SK-N-SH treated with all-trans-retinoic acid at 6 μM for 48 hours (cell line): ENCODE measurements at regions not wholly inside any gene's neighbourhood (a gene's known extent, or its start where the extent isn't known, plus 50 kb on each side); places are given as distances from the start of the nearest gene placed in this dataset.

ENCODE experiments used
- ATAC-seq: fragments of 200-7000 bp; cut with Tn5 transposase; 3 replicates; pipeline ENCODE4 v1.9.1; 2020; ENCODE audit warnings: mild to moderate bottlenecking, moderate library complexity
- ARNTL ChIP-seq: fragments of 450-650 bp; formaldehyde crosslinking; IDR thresholded peaks from 2 replicates; pipeline ENCODE4 v1.5.0; 2020; ENCODE audit warnings: low read depth, mild to moderate bottlenecking, moderate library complexity, borderline replicate concordance
- BACH2 ChIP-seq: fragments of 250-450 bp; sonication (Bioruptor Pico); IDR thresholded peaks from 2 replicates; pipeline ENCODE4 v1.9.0; 2021; ENCODE audit warnings: mild to moderate bottlenecking, borderline replicate concordance
- CSDC2 ChIP-seq: fragments of 250-450 bp; sonication (Bioruptor Pico); IDR thresholded peaks from 2 replicates; pipeline ENCODE4 v1.5.0; 2020; ENCODE audit warnings: mild to moderate bottlenecking, moderate library complexity
- ESRRG ChIP-seq: fragments of 250-450 bp; sonication (Bioruptor Pico); IDR thresholded peaks from 2 replicates; pipeline ENCODE4 v1.6.1; 2021; ENCODE audit warnings: mild to moderate bottlenecking
- GLIS3 ChIP-seq: fragments of 250-450 bp; sonication (Bioruptor Pico); IDR thresholded peaks from 2 replicates; pipeline ENCODE4 v1.5.0; 2020; ENCODE audit warnings: mild to moderate bottlenecking, moderate library complexity
- ISL1 ChIP-seq: fragments of 250-450 bp; sonication (Bioruptor Pico); IDR thresholded peaks from 2 replicates; pipeline ENCODE4 v2.1.2; 2022; ENCODE audit warnings: mild to moderate bottlenecking, moderate library complexity
- OSR1 ChIP-seq: fragments of 250-450 bp; sonication (Bioruptor Pico); IDR thresholded peaks from 2 replicates; pipeline ENCODE4 v1.8.0; 2022; ENCODE audit warnings: moderate library complexity, mild to moderate bottlenecking, inconsistent platforms
- PPARA ChIP-seq: fragments of 250-450 bp; sonication (Bioruptor Pico); IDR thresholded peaks from 2 replicates; pipeline ENCODE4 v1.5.0; 2020; ENCODE audit warnings: mild to moderate bottlenecking, borderline replicate concordance
- RARB ChIP-seq: fragments of 250-450 bp; sonication (Bioruptor Pico); IDR thresholded peaks from 2 replicates; pipeline ENCODE4 v1.8.0; 2021; ENCODE audit warnings: mild to moderate bottlenecking, moderate library complexity
- SNAI2 ChIP-seq: fragments of 250-450 bp; sonication (Bioruptor Pico); IDR thresholded peaks from 2 replicates; pipeline ENCODE4 v1.5.0; 2020; ENCODE audit warnings: mild to moderate bottlenecking, moderate library complexity
- TCF4 ChIP-seq: fragments of 250-450 bp; sonication (Bioruptor Pico); IDR thresholded peaks from 2 replicates; pipeline ENCODE4 v1.8.0; 2021; ENCODE audit warnings: mild to moderate bottlenecking, moderate library complexity, borderline replicate concordance
- TOX ChIP-seq: fragments of 250-450 bp; sonication (Bioruptor Pico); IDR thresholded peaks from 2 replicates; pipeline ENCODE4 v1.8.0; 2021; ENCODE audit warnings: mild to moderate bottlenecking, moderate library complexity, borderline replicate concordance
- ZC3H10 ChIP-seq: fragments of 250-450 bp; sonication (Bioruptor Pico); IDR thresholded peaks from 2 replicates; pipeline ENCODE4 v1.5.1; 2021; ENCODE audit warnings: mild to moderate bottlenecking, moderate library complexity
- ZFP3 ChIP-seq: fragments of 250-450 bp; sonication (Bioruptor Pico); IDR thresholded peaks from 2 replicates; pipeline ENCODE4 v1.5.0; 2020; ENCODE audit warnings: mild to moderate bottlenecking, moderate library complexity
- ZFP30 ChIP-seq: fragments of 450-650 bp; formaldehyde crosslinking; IDR thresholded peaks from 2 replicates; pipeline ENCODE4 v1.5.0; 2022; ENCODE audit warnings: mild to moderate bottlenecking, moderate library complexity
- ZNF565 ChIP-seq: fragments of 450-650 bp; formaldehyde crosslinking; conservative IDR thresholded peaks from 2 replicates; pipeline ENCODE4 v1.5.0; 2020; ENCODE audit warnings: low read depth, mild to moderate bottlenecking, moderate library complexity
- ZNF70 ChIP-seq: fragments of 450-650 bp; formaldehyde crosslinking; IDR thresholded peaks from 2 replicates; pipeline ENCODE4 v1.5.0; 2020; ENCODE audit warnings: mild to moderate bottlenecking, moderate library complexity
- ZNF8 ChIP-seq: fragments of 450-650 bp; formaldehyde crosslinking; IDR thresholded peaks from 2 replicates; pipeline ENCODE4 v1.5.0; 2020; ENCODE audit warnings: mild to moderate bottlenecking, moderate library complexity
- TF ChIP-seq, protein P1 (sequence below): fragments of 250-450 bp; sonication (Bioruptor Pico); IDR thresholded peaks from 2 replicates; pipeline ENCODE4 v1.8.0; 2020; ENCODE audit warnings: mild to moderate bottlenecking, moderate library complexity, borderline replicate concordance
- TF ChIP-seq, protein P2 (sequence below): fragments of 250-450 bp; sonication (Bioruptor Pico); IDR thresholded peaks from 2 replicates; pipeline ENCODE4 v1.8.0; 2021; ENCODE audit warnings: low read depth, mild to moderate bottlenecking, moderate library complexity, borderline replicate concordance
- TF ChIP-seq, protein P3 (sequence below): fragments of 250-450 bp; sonication (Bioruptor Pico); IDR thresholded peaks from 2 replicates; pipeline ENCODE4 v1.5.1; 2021; ENCODE audit warnings: mild to moderate bottlenecking, moderate library complexity
- TF ChIP-seq, protein P4 (sequence below): fragments of 250-450 bp; sonication (Bioruptor Pico); IDR thresholded peaks from 2 replicates; pipeline ENCODE4 v1.5.1; 2020; ENCODE audit warnings: low read depth, mild to moderate bottlenecking, moderate library complexity
- TF ChIP-seq, protein P5 (sequence below): fragments of 250-450 bp; sonication (Bioruptor Pico); IDR thresholded peaks from 2 replicates; pipeline ENCODE4 v1.5.0; 2020; ENCODE audit warnings: mild to moderate bottlenecking, moderate library complexity

DNA sequence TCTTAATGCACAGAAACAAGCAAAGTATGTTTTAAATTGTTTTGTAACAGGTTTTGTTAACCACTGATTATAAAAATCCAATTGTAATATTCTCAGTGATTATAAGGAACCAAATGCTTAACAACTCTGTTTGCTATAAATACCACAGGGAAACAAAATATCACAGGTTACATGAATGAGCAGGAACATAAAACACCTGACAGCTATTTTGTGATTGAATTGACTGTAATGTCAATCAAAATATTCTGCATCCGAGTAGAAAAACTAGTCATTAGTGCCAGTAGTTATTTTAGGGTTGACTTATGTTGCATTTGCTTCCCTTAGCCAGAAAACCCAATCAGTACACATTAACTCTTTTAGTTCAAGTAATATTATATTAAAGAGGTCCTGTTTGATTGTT is 1707.8 kb upstream of the ACO1 start:
- no peak for ATAC-seq
- no peak for TF ChIP-seq ISL1 (CRISPR knock-in tag)
- no peak for TF ChIP-seq GLIS3 (CRISPR knock-in tag)
- no peak for TF ChIP-seq ZNF565 (CRISPR knock-in tag)
- no peak for TF ChIP-seq ZC3H10 (CRISPR knock-in tag)
- TF ChIP-seq OSR1 = no peak

DNA sequence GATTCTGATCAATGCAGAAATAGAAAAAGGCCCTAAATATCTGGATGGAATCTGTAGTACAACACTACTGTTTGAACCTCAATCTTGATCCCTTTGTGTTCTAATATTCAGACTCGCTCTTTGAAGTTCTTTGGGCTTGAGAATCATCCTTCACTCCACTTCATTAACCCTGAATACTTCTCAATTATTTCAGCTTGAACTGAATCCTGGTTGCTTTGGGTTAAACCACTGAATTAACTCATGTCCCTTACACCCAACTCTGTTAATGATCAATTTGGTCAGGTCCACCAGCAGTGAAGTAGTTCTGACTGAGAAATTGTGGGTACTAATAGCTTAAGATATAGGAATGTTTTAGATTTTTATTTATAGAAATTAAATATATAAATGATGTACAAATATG is 1707.2 kb upstream of the ACO1 start:
- TF ChIP-seq RARB (CRISPR knock-in tag) (no peak), ARNTL (CRISPR knock-in tag) (no peak), ZNF70 (CRISPR knock-in tag) (no peak), PPARA (CRISPR knock-in tag) (no peak), ZNF565 (CRISPR knock-in tag) (no peak), ZFP30 (CRISPR knock-in tag) (no peak), CSDC2 (no peak), ZNF8 (no peak), ESRRG (CRISPR knock-in tag) (no peak), TOX (no peak), ZFP3 (CRISPR knock-in tag) (no peak), OSR1 (no peak), TCF4 (CRISPR knock-in tag) (no peak), BACH2 (CRISPR knock-in tag) (no peak), SNAI2 (no peak), ZC3H10 (CRISPR knock-in tag) (no peak)
- TF ChIP-seq, protein P1, sequence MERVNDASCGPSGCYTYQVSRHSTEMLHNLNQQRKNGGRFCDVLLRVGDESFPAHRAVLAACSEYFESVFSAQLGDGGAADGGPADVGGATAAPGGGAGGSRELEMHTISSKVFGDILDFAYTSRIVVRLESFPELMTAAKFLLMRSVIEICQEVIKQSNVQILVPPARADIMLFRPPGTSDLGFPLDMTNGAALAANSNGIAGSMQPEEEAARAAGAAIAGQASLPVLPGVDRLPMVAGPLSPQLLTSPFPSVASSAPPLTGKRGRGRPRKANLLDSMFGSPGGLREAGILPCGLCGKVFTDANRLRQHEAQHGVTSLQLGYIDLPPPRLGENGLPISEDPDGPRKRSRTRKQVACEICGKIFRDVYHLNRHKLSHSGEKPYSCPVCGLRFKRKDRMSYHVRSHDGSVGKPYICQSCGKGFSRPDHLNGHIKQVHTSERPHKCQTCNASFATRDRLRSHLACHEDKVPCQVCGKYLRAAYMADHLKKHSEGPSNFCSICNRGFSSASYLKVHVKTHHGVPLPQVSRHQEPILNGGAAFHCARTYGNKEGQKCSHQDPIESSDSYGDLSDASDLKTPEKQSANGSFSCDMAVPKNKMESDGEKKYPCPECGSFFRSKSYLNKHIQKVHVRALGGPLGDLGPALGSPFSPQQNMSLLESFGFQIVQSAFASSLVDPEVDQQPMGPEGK (CRISPR knock-in tag) = no peak
- TF ChIP-seq, protein P2, sequence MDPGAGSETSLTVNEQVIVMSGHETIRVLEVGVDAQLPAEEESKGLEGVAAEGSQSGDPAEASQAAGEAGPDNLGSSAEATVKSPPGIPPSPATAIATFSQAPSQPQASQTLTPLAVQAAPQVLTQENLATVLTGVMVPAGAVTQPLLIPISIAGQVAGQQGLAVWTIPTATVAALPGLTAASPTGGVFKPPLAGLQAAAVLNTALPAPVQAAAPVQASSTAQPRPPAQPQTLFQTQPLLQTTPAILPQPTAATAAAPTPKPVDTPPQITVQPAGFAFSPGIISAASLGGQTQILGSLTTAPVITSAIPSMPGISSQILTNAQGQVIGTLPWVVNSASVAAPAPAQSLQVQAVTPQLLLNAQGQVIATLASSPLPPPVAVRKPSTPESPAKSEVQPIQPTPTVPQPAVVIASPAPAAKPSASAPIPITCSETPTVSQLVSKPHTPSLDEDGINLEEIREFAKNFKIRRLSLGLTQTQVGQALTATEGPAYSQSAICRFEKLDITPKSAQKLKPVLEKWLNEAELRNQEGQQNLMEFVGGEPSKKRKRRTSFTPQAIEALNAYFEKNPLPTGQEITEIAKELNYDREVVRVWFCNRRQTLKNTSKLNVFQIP (CRISPR knock-in tag) = no peak
- TF ChIP-seq, protein P3, sequence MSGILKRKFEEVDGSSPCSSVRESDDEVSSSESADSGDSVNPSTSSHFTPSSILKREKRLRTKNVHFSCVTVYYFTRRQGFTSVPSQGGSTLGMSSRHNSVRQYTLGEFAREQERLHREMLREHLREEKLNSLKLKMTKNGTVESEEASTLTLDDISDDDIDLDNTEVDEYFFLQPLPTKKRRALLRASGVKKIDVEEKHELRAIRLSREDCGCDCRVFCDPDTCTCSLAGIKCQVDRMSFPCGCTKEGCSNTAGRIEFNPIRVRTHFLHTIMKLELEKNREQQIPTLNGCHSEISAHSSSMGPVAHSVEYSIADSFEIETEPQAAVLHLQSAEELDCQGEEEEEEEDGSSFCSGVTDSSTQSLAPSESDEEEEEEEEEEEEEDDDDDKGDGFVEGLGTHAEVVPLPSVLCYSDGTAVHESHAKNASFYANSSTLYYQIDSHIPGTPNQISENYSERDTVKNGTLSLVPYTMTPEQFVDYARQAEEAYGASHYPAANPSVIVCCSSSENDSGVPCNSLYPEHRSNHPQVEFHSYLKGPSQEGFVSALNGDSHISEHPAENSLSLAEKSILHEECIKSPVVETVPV (CRISPR knock-in tag) = no peak
- TF ChIP-seq, protein P4, sequence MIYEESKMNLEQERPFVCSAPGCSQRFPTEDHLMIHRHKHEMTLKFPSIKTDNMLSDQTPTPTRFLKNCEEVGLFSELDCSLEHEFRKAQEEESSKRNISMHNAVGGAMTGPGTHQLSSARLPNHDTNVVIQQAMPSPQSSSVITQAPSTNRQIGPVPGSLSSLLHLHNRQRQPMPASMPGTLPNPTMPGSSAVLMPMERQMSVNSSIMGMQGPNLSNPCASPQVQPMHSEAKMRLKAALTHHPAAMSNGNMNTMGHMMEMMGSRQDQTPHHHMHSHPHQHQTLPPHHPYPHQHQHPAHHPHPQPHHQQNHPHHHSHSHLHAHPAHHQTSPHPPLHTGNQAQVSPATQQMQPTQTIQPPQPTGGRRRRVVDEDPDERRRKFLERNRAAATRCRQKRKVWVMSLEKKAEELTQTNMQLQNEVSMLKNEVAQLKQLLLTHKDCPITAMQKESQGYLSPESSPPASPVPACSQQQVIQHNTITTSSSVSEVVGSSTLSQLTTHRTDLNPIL (CRISPR knock-in tag) = no peak

DNA sequence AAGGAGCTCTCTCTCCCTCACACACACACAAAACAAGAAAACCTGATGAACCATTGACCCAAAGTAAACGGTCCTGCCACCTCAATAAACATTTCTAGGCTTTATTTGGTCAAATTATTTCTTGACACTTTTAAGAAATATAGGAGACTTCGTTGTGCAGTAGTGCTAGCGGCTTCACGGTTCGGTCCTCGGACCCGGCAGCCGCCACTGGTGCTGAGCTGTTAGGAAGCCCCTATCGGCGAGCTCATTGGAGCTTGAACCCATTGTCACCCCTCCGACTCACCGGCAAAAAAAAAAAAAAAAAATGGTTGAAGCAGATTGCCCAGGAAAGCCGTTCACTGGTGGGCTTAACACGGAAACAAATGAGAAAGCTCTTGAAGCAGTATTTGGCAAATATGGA is 1695.6 kb upstream of the ACO1 start:
- TF ChIP-seq, protein P4 (CRISPR knock-in tag) = no peak
- TF ChIP-seq ZNF70 (CRISPR knock-in tag) (no peak), SNAI2 (no peak), ZC3H10 (CRISPR knock-in tag) (no peak), ARNTL (CRISPR knock-in tag) (no peak), ZNF8 (no peak), CSDC2 (no peak), ZFP3 (CRISPR knock-in tag) (no peak)
- TF ChIP-seq, protein P5, sequence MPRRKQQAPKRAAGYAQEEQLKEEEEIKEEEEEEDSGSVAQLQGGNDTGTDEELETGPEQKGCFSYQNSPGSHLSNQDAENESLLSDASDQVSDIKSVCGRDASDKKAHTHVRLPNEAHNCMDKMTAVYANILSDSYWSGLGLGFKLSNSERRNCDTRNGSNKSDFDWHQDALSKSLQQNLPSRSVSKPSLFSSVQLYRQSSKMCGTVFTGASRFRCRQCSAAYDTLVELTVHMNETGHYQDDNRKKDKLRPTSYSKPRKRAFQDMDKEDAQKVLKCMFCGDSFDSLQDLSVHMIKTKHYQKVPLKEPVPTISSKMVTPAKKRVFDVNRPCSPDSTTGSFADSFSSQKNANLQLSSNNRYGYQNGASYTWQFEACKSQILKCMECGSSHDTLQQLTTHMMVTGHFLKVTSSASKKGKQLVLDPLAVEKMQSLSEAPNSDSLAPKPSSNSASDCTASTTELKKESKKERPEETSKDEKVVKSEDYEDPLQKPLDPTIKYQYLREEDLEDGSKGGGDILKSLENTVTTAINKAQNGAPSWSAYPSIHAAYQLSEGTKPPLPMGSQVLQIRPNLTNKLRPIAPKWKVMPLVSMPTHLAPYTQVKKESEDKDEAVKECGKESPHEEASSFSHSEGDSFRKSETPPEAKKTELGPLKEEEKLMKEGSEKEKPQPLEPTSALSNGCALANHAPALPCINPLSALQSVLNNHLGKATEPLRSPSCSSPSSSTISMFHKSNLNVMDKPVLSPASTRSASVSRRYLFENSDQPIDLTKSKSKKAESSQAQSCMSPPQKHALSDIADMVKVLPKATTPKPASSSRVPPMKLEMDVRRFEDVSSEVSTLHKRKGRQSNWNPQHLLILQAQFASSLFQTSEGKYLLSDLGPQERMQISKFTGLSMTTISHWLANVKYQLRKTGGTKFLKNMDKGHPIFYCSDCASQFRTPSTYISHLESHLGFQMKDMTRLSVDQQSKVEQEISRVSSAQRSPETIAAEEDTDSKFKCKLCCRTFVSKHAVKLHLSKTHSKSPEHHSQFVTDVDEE (CRISPR knock-in tag) = no peak
- TF ChIP-seq, all 23 proteins: peak for 0
- no peak for ATAC-seq

More for the DNA sequence above, 1707.2 kb upstream of the ACO1 start:
- ATAC-seq = no peak
